ENCODE measurements at regions not wholly inside any gene's neighbourhood (a gene's known extent, or its start where the extent isn't known, plus 50 kb on each side); places are given as distances from the start of the nearest gene placed in this dataset.
"Not testable (repeated sequence)": the region's sequence is repeated elsewhere in the genome, so short reads cannot be mapped to it uniquely, and the experiment has no call there.

DNA sequence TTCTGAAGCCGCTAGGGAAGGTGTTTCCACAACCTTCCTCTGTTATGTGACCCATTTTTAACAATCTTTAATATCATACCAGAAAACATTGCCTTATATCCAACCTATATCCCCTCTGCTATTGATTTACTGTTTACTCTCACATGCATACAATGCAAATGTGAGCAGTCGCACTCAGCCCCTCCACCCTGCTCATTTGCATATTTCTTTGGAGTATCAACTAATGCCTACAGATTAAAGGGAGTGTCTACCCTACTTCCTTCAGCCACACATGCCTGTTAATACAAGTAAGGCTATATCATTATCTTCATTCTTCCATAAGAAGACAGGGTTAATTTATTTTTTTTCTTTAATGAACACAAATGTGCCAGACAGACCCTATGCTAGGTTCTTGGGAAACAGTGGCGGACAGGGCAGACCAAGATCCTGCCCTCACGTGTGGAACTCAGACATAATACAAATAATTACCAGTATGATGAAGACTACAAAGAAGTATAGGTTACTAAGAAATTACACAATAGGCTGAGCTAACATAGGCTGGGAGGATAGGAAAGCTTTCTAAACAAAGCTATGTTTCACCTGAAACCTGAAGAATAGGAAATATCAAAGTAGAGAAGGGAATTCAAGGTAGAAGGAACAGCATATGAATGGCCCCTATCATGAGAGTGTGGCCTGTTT, 107.3 kb upstream of the MDM1 start:
- TF ChIP-seq, protein P1, sequence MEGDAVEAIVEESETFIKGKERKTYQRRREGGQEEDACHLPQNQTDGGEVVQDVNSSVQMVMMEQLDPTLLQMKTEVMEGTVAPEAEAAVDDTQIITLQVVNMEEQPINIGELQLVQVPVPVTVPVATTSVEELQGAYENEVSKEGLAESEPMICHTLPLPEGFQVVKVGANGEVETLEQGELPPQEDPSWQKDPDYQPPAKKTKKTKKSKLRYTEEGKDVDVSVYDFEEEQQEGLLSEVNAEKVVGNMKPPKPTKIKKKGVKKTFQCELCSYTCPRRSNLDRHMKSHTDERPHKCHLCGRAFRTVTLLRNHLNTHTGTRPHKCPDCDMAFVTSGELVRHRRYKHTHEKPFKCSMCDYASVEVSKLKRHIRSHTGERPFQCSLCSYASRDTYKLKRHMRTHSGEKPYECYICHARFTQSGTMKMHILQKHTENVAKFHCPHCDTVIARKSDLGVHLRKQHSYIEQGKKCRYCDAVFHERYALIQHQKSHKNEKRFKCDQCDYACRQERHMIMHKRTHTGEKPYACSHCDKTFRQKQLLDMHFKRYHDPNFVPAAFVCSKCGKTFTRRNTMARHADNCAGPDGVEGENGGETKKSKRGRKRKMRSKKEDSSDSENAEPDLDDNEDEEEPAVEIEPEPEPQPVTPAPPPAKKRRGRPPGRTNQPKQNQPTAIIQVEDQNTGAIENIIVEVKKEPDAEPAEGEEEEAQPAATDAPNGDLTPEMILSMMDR (IDR thresholded peaks at IDR 0.05 in 4 of 5, conservative IDR thresholded peaks at IDR 0.05 in 1 of 5) = no peak
- no peak for TF ChIP-seq POLR2A (IDR thresholded peaks at IDR 0.05)
- intact Hi-C loops (cut with DNase I; ENCODE audit: low total_unique reads) (loop anchor here (2.0 to 5.0 kb wide), 2 partner anchors 33 to 62 kb away; no protein-coding TSS in a partner anchor), in situ Hi-C loops (cut with MboI; ENCODE audit: low sequenced_read_pairs in 4 of 4) (no loop called here)
- no peaks in the 10 kb centered on the region for H3K9me3 ChIP-seq
- H3K4me3 ChIP-seq = no peak overlapping the region
- ATAC-seq (no peak), DNase-seq (no peak)
- H3K27me3 ChIP-seq = no peaks in the 10 kb centered on the region
- peaks cover 9 to 19% of the 10 kb centered on the region in 2 donors for H3K4me1 ChIP-seq
- H3K27ac ChIP-seq = peak overlapping the region; percentile 68 to 85 (median 79)
- H3K36me3 ChIP-seq = no peaks in the 10 kb centered on the region

DNA sequence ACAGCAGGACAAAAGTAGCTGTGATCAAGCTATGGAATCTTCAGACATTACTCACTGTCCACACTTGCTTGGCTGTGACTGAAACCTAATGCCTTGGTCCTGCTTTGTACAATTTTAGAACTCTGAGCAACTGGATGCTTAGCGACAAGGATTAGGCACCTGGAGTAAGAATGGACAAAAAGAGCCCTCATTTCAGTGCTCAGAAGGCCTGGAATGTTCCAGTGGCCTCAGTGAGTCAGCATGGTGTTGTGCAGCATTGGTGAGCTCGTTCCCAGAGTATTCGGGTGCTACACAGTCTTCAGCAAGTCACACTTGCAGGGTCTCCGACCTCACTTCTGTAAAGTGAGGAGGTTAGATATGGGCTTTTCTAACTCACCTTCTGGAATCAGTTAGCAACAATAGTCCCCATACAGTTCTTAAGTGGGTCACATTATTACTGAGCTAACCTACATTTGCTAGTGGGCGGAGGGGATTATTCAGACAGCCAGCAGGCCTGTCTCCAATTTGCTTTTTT, 108.0 kb upstream of the MDM1 start:
- in situ Hi-C loops (cut with MboI; ENCODE audit: low sequenced_read_pairs in 4 of 4) = no loop called here

DNA sequence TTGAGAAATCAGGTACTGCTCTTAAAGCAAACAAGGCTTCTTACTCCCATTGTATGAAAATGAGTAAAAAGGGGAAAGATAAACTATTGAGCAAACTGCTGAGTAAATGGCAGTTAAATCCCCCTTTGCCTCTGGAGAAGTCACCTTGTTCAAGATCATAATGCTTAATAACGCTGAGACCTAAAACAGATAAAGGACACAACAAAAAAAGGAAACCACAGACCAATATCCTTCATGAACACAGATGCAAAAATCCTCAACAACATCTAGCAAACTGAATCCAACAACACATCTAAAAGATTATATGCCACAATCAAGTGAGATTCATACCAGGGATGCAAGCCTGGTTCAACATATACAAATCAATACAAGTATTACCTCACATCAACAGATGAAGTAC, 109.0 kb upstream of the MDM1 start:
- intact Hi-C loops (cut with DNase I; ENCODE audit: low total_unique reads) = loop anchor here (5.0 kb wide), 1 partner anchor 64 kb away; no protein-coding TSS in a partner anchor
- no peak overlapping the region for H3K4me3 ChIP-seq
- H3K27ac ChIP-seq = peak overlapping the region in 2 of 4 donors; percentile 68 to 85
- no peaks in the 10 kb centered on the region for H3K9me3 ChIP-seq
- in situ Hi-C loops (cut with MboI; ENCODE audit: low sequenced_read_pairs in 4 of 4) = no loop called here
- H3K36me3 ChIP-seq = no peaks in the 10 kb centered on the region
- ATAC-seq (no peak), DNase-seq (no peak)
- TF ChIP-seq POLR2A (IDR thresholded peaks at IDR 0.05) = no peak
- TF ChIP-seq, protein P1 (IDR thresholded peaks at IDR 0.05 in 4 of 5, conservative IDR thresholded peaks at IDR 0.05 in 1 of 5) = no peak
- peaks cover 9 to 19% of the 10 kb centered on the region in 2 donors for H3K4me1 ChIP-seq
- no peaks in the 10 kb centered on the region for H3K27me3 ChIP-seq

More for the DNA sequence above, 108.0 kb upstream of the MDM1 start:
- no peak for TF ChIP-seq POLR2A (IDR thresholded peaks at IDR 0.05)
- TF ChIP-seq, protein P1 (IDR thresholded peaks at IDR 0.05 in 4 of 5, conservative IDR thresholded peaks at IDR 0.05 in 1 of 5) = no peak
- ATAC-seq = peak; percentile 99
- peak; percentile 26 to 54 for DNase-seq
- H3K4me3 ChIP-seq = no peak overlapping the region
- H3K36me3 ChIP-seq = no peaks in the 10 kb centered on the region
- intact Hi-C loops (cut with DNase I; ENCODE audit: low total_unique reads) = loop anchor here (5.0 kb wide), 1 partner anchor 63 kb away; no protein-coding TSS in a partner anchor
- peak overlapping the region; percentile 68 to 85 (median 79) for H3K27ac ChIP-seq
- H3K27me3 ChIP-seq = no peaks in the 10 kb centered on the region
- no peaks in the 10 kb centered on the region for H3K9me3 ChIP-seq
- peaks cover 9 to 19% of the 10 kb centered on the region in 2 donors for H3K4me1 ChIP-seq

DNA sequence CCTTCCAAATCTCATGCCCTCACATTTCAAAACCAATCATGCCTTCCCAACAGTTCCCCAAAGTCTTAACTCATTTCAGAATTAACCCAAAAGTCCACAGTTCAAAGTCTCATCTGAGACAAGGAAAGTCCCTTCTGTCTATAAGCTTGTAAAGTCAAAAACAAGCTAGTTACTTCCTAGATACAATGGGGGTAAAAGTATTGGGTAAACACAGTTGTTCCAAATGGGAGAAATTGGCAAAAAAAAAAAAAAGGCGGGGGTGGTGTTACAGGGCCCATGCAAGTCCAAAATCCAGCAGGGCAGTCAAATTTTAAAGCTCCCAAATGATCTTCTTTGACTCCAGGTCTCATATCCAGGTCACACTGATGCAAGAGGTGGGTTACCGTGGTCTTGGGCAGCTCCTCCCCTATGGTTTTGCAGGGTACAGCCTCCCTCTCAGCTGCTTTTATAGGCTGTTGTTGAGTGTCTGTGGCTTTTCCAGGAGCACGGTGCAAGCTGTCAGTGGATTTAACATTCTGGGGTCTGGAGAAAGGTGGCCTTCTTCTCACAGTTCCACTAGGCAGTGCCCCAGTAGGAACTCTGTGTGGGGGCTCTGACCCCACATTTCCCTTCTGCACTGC, 110.3 kb upstream of the MDM1 start:
- H3K36me3 ChIP-seq; ATAC-seq; H3K27ac ChIP-seq; H3K4me3 ChIP-seq; in situ Hi-C loops (cut with MboI; ENCODE audit: low sequenced_read_pairs in 4 of 4); H3K27me3 ChIP-seq; DNase-seq; H3K9me3 ChIP-seq: not testable (repeated sequence)
- peaks cover 12 to 19% of the 10 kb centered on the region in 2 donors for H3K4me1 ChIP-seq
- intact Hi-C loops (cut with DNase I; ENCODE audit: low total_unique reads) = loop anchor here (5.0 kb wide), 1 partner anchor 65 kb away; no protein-coding TSS in a partner anchor

DNA sequence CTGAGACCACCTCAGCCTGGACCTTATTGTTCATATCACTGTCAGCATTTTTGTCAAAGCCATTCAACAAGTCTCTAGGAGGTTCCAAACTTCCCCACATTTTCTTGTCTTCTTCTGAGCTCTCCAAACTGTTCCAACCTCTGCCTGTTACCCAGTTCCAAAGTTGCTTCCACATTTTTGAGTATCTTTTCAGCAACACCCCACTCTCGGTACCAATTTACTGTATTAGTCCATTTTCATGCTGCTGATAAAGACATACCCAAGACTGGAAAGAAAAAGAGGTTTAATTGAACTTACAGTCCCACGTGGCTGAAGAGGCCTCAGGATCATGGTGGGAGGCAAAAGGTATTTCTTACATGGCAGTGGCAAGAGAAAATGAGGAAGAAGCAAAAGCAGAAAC, 111.5 kb upstream of the MDM1 start:
- intact Hi-C loops (cut with DNase I; ENCODE audit: low total_unique reads) = loop anchor here (5.0 kb wide), 1 partner anchor 66 kb away; no protein-coding TSS in a partner anchor

More for the DNA sequence above, 111.5 kb upstream of the MDM1 start:
- H3K4me3 ChIP-seq; H3K27me3 ChIP-seq; H3K9me3 ChIP-seq; ATAC-seq; DNase-seq; H3K27ac ChIP-seq; in situ Hi-C loops (cut with MboI; ENCODE audit: low sequenced_read_pairs in 4 of 4); H3K36me3 ChIP-seq: not testable (repeated sequence)
- H3K4me1 ChIP-seq = peaks cover 13 to 19% of the 10 kb centered on the region in 2 donors
